Kasumi-1 (cell line): ENCODE measurements at regions not wholly inside any gene's neighbourhood (a gene's known extent, or its start where the extent isn't known, plus 50 kb on each side); places are given as distances from the start of the nearest gene placed in this dataset.
A peak's percentile ranks its signal among the peaks of the same experiment; 100 is the strongest.

ENCODE experiments used
- DNase-seq, 2 experiments: peaks; one replicate each; lab custom pipeline; 2025; lab: John Stamatoyannopoulos, UW

DNA sequence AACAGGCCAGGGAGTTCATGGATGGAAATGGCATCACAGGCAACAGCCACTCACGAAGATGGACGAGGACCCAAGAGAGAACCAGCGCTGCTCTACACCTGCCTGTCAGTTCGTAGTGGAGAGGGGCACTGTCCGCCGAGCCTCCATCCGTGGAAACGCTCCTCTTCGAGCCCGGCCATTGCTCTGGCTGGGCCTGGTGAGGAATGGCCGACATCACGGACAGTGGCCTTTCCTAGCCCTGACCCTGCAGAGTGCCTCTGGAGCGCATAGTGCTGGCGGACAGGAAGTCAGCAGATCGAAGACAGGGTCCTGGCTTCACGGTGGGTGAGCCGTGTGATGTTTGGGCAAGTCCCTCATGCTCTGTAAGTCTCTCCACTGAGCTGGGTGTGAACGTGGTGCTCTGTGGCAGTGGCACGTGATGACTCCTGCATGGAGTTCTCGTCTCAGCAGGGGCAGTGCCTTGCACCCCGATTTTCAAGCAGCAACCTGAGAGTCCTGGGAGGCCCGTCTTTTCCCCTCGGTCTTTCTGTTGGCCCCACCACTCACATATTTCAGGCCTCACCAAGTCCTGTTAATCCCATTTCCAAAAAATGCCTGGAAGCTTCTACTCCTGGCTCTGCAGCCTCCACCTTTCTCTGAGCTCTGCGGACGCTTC lies 214.4 kb downstream of the ERMARD start:
- DNase-seq, result no peak

DNA sequence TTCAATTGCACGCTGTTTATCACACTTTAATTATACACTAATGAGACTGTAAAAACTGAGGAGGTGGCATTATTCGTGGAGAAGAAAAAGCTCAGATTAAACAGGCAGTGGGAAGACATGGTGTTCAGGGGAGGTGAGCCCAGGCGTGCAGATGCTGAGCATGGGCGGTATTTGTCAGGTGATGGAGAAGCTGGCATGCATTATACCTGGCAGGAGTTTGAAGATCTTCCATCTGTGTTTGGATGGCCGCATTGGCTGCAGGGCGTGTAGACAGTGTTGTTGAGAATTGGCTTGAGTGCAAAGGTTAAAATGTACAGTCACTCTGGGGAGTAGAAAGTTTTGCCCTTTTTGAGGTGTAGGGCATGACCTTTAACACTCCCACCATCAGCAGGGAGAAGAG lies 213.8 kb downstream of the ERMARD start:
- DNase-seq, result no peak

DNA sequence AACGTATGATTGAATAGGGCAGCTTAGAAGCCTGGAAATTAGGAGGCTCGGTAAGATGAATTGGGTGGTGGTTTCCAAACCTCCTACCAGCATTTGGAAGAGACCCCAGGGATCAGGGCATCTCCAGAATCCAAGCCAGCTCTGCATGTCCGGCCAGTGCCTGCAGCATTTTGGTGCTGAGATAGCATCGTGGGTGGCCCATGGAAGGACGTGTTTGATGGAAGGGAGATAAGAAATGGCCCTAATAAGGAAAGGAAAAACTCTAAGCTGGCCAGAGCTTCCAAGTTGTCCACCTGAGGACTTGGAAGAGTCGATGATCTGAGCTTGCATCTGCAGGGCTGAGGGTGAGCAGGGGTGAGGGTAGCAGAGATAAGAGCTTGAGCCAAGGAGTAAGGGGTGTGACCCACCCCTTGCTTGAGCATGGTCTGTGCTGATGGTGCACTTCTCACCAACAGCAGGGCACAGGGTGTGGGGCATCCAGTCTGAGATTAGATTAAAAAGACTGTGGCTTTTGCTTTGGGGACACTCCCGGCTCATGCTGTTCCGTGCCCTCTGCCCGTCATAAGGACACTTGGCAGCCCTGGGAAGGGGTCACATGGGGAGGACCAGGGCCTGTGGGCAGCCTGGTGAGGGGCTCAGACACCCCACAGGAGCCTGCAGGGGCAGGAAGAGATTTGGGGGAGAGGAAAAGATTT lies 213.2 kb downstream of the ERMARD start:
- DNase-seq, result no peak

DNA sequence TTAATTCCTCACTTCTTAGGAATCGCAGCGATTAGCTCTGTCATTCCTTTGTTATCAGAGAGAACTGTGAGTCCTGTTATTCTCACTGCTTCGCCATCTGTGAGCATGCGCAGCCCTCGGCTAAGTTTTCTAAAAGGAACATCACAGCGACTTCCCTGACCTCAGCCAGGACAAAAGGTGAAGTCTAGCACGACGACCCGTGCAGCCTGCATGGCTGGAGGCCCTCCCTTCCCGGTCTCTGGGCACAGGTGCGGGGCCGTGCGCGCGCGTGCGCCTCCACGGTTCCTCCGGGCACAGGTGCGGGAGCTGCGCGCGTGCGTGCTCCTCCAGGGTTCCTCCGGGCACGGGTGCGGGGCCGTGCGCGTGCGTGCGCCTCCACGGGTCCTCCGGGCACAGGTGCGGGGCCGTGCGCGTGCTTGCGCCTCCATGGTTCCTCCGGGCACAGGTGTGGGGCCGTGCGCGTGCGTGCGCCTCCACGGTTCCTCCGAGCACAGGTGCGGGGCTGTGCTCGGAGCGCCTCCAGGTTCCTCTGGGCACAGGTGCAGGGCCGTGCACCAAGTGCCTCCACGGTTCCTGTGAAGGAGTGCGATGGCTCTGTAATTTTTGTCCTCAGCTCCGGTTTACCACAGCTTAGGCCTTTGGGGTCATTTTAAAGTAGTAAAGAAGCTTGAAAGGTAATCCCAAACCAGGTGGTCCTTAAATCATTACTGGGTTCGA lies 212.3 kb downstream of the ERMARD start:
- no peak for DNase-seq

DNA sequence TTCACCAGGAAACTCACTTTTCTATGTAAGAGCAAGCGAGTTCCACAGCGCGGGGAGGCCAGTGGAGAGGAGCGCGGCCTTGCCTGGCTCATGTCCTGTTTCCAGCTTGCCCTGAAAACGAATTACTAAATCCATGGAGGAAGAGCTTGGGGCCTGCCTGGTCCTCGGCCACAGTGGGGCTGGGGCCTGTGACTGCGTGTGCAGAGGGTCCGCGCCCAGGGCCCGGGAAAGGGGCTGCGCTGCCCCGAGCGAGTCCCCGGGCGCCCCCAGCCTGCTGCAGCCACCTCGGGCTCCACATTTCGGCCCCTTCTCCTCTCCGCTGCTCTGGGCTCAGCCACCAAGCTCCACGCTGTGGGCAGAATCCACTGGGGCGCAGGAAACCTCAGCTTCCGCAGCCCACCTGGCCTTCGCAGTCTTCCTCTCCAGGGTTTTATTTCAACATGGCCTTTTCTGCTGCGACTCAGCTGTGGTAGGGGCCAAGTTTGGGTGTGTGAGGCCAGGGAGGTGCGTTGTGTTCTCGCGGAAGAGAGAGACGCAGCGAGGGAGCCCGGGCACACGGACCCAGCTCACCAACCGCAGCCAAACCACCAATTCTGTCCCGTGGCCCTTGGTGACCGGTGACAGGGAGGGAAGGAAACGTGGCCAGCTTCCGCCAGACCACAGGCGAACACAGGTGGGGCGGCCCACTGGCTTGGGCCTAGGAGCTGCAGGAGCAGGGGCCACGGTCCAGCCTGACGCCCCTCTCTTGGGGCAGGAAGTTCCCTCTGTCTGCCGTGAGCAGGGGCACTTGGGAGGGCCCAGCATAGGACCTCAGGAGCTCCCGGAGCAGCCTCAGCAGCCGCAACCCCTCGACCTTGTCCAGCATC lies 211.4 kb downstream of the ERMARD start:
- DNase-seq, result no peak

DNA sequence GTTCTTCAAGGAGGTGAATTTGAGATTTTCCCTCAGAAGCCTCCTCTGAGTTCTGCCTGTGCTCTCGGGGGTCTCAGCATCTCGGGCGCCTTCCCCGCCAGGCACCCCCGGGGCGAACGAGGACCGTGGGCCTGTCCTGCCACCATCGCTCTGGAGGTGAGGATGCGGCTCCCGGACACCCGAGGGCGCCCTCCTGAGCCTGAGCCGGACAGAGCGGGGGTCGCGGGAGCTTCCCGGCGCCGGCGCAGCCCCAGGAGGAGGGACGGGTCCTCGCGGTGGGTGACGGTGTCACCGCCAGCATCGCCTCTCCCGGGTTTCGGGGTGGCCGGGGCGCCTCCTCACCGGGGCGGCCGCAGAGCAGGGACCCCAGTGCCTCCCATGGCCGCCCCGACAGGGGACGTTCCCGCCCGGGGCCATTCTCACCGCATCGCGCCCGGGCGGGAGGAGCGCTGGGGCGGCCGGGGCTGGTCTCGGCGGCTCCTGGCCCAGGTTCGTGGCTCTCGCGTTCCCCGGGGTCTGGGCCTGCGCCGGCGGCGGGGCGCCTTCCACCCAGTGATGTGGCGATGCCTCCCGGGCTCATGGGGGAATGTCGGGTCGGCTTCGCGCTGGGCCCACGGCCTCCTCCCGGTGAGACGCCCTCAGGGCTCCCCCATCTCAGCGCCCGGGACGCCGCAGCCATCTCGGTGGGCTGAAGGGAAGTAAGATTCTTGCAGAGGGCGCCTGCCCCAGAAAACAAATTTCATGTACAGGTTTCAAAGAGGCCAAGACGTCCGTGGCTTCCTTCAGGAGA lies 210.5 kb downstream of the ERMARD start:
- DNase-seq, result peak in 1 of 2 experiments; percentile 8

DNA sequence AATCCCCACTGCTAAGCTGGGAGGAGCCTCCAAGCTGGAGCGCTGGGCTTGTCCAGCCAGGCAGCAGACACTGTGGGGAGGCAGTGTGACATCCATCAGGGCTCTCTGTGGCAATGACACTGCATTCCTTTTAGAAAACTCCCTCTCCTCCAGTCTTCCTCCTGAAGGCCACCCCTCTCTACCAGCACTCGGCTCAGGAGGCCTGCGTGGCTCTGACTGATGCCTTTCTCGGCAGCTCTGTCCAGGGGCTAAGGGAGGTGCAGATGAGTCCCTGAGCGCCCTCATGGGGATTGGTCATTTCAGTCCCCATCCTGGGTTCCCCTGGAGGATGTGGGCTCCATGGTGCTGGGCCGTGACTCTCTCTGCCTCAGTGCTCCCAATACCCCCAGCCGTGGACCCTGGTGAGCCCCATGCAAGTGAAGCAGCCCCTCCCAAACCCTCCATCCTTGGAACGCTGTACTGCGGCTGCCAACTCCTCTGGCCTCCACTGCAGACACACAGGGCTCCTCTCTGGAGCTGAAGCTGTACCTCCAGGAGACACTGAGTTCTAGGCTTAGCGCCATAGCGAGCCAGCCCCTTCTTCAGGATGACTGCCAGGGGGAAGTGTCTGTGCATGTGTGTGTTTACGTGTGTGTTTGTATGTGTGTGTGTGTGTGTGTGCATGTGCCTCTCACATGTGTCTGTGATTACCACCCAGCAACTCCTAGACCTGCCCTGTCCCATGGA lies 209.6 kb downstream of the ERMARD start:
- no peak for DNase-seq

DNA sequence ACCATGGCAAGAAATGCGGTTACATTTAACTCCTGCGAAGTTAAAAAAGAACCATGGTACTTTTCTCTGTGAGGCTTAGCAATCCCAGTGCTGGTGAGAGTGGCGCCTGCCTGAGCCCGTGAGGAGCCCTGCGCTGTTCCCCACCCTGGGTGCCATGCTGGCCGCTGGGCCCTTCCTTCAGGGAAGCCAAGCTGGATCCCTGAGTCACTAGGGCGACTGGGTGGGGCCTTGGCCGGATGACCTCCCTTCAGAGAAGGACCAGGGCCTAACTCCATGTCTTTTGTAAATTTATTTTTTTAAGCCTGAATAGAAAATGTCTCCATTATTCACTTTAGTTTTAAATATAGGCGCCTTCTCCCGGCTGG lies 209.1 kb downstream of the ERMARD start:
- DNase-seq, result no peak

DNA sequence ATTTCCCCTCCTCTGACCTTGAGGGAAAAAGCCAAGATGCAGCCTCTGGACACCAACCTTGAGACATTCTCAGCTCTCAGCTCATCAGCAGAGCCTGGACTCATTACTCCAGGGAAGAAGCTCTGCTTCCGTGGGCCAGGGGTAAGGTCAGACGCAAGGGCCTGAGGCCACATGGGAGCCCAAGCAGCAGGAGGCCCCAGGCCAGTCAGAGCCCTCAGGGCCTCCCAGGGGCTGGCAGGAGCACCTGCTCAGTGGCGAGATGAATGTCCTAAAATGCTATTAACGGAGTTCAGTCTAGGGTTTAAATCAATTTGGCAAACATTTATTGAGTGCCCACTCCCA lies 208.6 kb downstream of the ERMARD start:
- no peak for DNase-seq

DNA sequence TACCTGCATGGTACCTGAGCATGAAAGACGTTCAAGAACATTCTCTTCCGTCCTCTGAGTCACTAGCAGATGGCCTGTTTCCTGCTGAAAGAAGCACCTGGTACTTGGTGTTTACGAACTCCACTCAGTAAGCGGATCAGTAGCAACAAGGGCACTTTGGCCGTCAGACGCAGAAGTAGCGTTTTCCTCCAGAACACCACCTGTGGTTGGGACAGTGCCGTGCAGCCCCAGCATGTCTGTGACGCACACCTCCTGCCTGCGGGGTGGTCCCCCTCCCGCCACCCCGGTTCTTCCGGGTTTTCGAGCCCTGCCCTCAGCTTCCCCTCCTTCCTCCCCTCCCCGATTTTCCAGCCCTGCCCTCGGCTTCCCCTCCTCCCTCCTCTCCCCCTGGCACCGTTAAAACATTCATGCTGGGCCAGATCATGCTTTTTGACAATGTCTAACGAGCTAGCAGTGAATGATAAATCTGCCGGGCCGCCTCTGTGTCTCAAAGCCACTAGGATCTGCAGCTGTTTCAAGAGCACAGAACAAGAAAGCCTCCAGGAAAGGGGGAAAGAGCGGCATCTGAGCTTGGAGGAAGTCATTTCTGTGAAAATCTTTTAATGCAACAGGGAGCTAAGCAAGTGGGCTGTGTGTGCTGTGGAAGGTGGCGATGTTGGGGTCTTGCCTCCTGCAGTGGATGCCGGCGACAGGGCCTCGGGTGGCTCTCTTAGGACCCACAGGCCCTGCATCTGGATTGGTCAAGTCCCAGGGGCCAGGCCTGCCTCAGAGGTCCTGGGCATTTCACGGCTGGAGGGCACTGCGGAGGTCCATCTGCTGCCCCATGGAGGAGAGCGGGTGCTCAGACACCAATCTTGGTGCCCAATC lies 207.9 kb downstream of the ERMARD start:
- no peak for DNase-seq

DNA sequence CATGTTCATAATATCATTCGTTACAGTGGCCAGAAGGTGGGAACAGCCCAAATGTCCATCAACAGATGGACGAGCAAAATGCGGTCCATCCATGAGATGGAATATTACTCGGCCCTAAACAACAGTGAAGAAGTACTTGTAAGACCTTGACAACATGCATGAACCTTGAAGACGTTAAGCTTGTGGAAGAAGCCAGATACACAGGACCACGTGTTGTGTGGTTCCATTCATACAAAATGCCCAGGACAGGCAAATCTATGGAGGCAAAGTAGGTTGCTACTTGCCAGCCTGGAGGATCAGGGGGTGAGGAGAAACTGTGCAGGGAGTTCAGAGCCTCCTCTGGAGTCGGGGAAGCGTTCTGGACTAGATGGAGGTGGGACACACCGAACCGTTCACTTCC lies 207.1 kb downstream of the ERMARD start:
- no peak for DNase-seq

DNA sequence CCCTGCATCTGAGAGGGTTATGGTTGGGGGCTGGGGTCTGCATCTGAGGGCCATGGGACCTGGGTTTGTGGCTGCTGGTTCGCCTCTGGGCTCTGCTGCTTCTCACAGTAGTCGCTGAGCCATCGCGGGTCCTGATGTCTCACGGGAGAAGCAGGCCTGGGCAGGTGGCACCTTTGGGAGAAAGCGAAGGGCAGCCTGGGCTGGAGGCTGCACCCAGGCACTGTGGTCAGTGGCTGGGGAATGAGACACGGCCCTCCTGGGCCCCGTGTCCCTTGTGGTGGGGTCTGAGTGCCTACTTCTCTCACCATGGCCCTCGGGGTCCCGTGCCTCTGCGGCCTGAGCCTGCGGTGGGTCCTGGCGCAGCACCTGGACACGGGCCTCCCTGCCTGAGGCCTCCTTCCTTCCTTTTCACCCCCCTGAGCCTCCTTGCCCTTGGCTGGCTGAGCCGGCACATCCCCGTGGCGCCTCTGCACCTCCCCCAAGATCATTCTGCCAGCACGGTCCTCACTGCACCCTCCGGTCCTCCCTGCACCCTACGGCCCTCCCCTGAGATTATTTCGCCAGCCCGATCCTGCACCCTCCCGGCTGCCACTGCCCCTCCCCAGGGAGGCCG lies 206.0 kb downstream of the ERMARD start:
- DNase-seq, result no peak

DNA sequence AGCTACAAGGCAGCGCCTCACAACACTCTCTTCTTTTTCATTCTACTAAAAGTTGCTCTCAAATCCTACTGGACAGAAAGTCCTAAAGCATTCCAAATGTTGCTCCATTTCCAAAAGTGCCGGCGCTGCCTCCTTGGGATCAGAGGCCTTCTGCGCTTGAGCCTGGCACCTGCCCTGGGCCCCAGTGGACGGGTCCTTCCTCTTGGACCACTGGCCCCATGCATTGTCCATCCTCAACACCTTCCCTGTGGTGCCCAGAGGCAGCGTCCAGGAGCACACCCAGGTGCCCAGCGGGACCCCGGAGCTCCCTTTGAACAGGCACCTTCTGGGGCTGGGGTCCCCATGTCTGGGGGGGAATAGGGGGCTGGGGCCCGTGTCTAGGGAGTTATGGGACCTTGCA lies 205.2 kb downstream of the ERMARD start:
- no peak for DNase-seq

DNA sequence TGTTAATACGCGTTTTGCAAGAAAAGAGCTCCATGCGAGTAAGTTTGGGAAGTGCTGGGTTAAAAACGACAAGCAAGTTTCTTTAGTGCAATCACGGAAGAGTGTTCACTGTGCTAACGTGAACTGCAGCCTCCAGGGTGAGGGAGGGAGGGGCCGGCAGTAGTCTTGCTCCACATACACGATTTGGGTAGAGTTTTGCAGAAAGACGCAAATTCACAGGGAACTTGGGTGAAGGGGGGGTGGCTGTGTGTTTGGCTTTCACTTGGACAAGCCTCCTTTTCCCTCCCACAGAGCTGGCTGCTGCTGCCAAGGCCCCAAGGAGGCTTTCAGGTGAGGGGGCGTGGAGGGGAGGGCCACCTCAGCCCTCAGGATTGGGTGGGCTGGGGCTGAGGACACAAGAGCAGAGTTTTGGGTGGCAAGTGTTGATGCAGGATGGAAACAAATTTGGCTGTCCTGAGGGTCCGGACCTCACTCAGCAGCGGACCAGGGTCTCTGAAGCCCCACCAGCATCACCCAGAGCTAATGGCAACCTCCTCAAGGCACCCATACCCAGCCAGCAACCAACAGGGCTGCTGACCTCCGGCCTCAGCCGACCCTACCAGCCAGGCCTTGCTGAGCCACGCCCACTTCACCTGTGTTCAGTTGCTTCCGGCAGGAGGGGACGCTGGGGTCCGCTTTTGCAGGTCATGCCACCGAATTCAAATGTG lies 204.5 kb downstream of the ERMARD start:
- DNase-seq, result no peak

DNA sequence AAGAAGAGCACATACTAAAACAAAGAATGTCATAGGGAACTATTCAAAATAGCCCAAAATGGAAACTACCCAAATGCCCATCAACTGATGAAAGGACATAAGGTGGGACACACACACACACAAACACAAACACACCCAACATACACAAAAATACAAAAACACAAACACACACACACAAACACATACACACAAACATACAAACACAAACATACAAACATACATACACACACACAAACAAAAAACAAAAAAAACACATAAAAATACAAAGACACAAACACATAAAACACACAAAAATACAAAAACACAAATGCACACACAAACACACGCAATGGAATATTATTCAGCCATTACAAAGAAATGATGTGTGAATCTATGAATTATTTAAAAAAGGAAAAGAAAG lies 203.6 kb downstream of the ERMARD start:
- no peak for DNase-seq

DNA sequence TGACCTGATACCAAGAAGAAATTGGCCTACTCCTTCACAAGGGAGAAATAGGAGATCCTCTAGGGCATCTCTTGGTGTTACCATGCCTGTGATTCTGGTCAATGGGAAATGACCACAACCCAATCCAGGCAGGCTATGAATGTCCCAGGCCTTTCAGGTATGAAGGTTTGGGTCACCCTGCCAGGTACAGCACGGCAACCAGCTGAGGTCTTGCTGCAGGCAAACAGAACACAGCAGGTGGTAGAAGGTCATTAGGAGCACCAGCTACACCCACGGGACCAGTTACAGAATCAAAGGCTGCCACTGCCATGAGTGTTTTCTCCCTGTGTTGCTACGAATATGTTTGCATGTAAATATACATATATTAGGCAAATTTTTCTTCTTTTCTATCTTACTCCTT lies 202.3 kb downstream of the ERMARD start:
- no peak for DNase-seq

DNA sequence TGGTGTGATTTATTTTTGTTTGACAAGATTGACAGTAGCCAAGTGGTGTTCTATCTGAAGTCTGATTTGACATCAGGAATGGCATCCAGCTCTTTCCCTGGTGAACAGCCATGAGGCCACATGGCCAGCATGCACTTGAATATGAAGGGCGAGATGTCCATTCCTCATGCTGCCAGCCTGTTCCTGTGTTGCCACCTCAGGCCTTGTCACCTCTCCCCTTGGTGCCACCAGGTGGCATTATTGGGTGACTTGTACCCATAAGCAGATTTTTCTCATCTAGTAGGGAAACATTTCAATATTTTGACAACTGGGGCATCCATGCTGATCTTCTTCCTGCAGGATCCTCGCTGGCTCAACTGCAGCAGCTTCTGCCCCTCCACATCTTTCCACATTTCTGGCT lies 199.1 kb downstream of the ERMARD start:
- peak; percentile 4 to 24 for DNase-seq

DNA sequence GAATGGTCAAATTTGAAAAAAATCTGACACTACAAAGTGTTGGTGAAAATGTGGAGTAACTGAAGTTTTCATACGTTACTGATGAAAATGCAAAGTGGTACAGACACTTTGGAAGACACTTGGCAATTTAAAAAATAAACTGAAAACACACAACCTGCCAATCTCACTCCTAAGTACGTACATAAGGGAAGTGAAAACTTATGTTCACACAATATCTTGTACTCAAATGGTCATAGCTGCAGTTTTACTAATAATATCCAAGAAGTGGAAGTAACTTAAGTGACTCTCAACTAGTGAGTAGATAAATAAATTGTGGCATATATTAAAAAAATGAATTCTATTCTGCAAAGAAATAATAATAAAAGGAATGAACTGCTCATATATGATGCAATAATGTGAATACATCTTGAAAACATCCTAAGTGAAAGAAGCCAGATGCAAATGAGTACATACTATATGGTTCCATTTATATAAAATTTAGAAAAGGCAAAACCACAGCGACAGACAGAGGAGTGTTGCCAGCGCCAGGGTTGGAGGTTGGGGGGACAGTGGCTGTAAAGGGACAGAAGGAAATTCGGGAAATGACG lies 198.2 kb downstream of the ERMARD start:
- no peak for DNase-seq

DNA sequence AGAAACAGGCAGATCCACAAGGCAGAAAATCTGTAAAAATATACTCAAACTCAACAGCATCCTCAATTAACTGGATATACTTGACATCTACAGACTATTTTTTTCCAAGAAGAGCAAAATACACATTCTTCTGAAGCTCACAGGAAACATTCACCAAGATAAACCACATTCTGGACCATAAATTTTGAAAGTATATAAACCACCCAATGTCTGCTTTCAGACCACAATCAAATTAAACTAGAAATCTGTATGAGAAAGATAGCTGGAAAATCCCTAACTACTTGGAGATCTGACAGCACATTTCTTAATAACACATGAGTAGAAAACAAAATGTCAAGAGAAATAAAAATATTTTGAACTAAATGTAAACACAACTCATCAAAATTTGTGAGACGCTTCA lies 195.5 kb downstream of the ERMARD start:
- DNase-seq, result no peak
